ENCODE measurements at regions not wholly inside any gene's neighbourhood (a gene's known extent, or its start where the extent isn't known, plus 50 kb on each side); places are given as distances from the start of the nearest gene placed in this dataset.

GRCh38 chrX:151854726-151855495 lies 57.8 kb upstream of the MAGEA4 start:
- peaks cover 0 to 21% of the 10 kb centered on the region in 2 donors for H3K27me3 Mint-ChIP-seq
- DNase-seq (ENCODE audit: low spot score) (no peak), ATAC-seq (no peak)
- H3K4me3 Mint-ChIP-seq: no peak overlapping the region
- no peaks in the 10 kb centered on the region for H3K4me1 Mint-ChIP-seq (ENCODE audit: low read depth in 2 of 2)
- no peaks in the 10 kb centered on the region for H3K36me3 Mint-ChIP-seq
- no peaks in the 10 kb centered on the region for H3K9me3 Mint-ChIP-seq
- no peak overlapping the region for H3K27ac Mint-ChIP-seq

- Mint-ChIP-seq H3K27me3 (peaks cover 0 to 18% of the 10 kb centered on the region in 2 donors), H3K9me3 (no peaks in the 10 kb centered on the region), H3K4me1 (ENCODE audit: low read depth in 2 of 2) (no peaks in the 10 kb centered on the region), H3K36me3 (no peaks in the 10 kb centered on the region), H3K27ac (no peak overlapping the region), H3K4me3 (no peak overlapping the region)
- DNase-seq (ENCODE audit: low spot score) (no peak), ATAC-seq (no peak)
Measured at GRCh38 chrX:151859481-151859880, 53.2 kb upstream of the MAGEA4 start.

GRCh38 chrX:151860827-151861226 lies 51.9 kb upstream of the MAGEA4 start:
- Mint-ChIP-seq H3K27ac (no peak overlapping the region), H3K9me3 (no peaks in the 10 kb centered on the region), H3K36me3 (no peaks in the 10 kb centered on the region), H3K4me3 (no peak overlapping the region), H3K27me3 (peaks cover 0 to 9% of the 10 kb centered on the region in 2 donors), H3K4me1 (ENCODE audit: low read depth in 2 of 2) (no peaks in the 10 kb centered on the region)
- DNase-seq (ENCODE audit: low spot score): no peak
- peak in 1 of 2 donors; percentile 36 for ATAC-seq
